DND-41 (cell line): ENCODE measurements at regions not wholly inside any gene's neighbourhood (a gene's known extent, or its start where the extent isn't known, plus 50 kb on each side); places are given as distances from the start of the nearest gene placed in this dataset.

ENCODE experiments used
- CTCF ChIP-seq: IDR thresholded peaks from 2 replicates; pipeline ENCODE4 v1.5.1; 2012; ENCODE audit warnings: borderline replicate concordance, low read length, moderate library complexity, mild to moderate bottlenecking; ENCODE audit not compliant: poor library complexity, severe bottlenecking; ENCODE audit errors: extremely low read depth
- EZH2 ChIP-seq: IDR thresholded peaks from 3 replicates; pipeline ENCODE4 v1.6.1; 2012; ENCODE audit warnings: borderline replicate concordance, low read depth, mild to moderate bottlenecking, moderate library complexity, low read length, inconsistent platforms; ENCODE audit not compliant: severe bottlenecking

GRCh38 chr18:38635709-38636430 is 1070.3 kb upstream of the CELF4 start:
- TF ChIP-seq CTCF (no peak), EZH2 (no peak)
